HEK293T (cell line): ENCODE measurements at regions not wholly inside any gene's neighbourhood (a gene's known extent, or its start where the extent isn't known, plus 50 kb on each side); places are given as distances from the start of the nearest gene placed in this dataset.

ENCODE experiments used
- ARNT ChIP-seq: fragments of 450-650 bp; IDR thresholded peaks from 2 replicates; pipeline ENCODE4 v1.6.1; 2017; ENCODE audit warnings: mild to moderate bottlenecking
- FOXA1 ChIP-seq: fragments of 450-650 bp; IDR thresholded peaks from 2 replicates; pipeline ENCODE4 v1.6.1; 2016; ENCODE audit warnings: mild to moderate bottlenecking
- FOXM1 ChIP-seq: fragments of 450-650 bp; IDR thresholded peaks from 2 replicates; pipeline ENCODE4 v1.6.1; 2017; ENCODE audit warnings: mild to moderate bottlenecking, borderline replicate concordance
- PKNOX1 ChIP-seq: fragments of 450-650 bp; IDR thresholded peaks from 2 replicates; pipeline ENCODE4 v1.6.1; 2016
- SP1 ChIP-seq: fragments of 450-650 bp; IDR thresholded peaks from 2 replicates; pipeline ENCODE4 v1.6.1; 2017

- no peak for TF ChIP-seq FOXA1
- TF ChIP-seq PKNOX1, result no peak
- TF ChIP-seq SP1, result no peak
- no peak for TF ChIP-seq ARNT
- no peak for TF ChIP-seq FOXM1
These were observed 341.4 kb upstream of the ATP11B start for GRCh38 chr3:182451871-182452270.
